Activated naive CD4-positive, alpha-beta T cell treated with anti-CD3 and anti-CD28 coated beads, Interleukin-2, amount 50 U/mL, for 16 hours (primary cell): ENCODE measurements at regions not wholly inside any gene's neighbourhood (a gene's known extent, or its start where the extent isn't known, plus 50 kb on each side); places are given as distances from the start of the nearest gene placed in this dataset.

ENCODE experiments used
- DNase-seq: peaks from one replicate; pipeline ENCODE4 v3.0.0-alpha.2; 2020

DNA sequence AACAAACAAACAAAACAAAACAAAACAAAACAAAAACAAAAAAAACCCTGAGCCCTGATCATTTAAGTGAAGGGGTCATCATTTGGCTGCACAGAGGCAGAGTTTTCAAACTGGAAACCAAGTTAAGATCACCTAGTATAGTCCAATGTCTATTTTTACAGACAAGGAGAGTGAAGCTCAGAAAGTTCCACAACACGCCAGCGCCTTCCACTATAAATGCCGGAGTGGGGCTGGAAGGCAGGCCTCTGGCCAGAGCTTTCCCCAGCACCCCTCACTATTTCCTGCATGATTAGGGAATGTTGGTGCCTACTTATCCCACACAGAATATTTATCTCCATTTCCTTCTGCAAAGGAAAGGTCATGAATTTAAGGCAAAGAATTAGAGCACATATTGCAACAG, 319.7 kb upstream of the WWC1 start:
- DNase-seq, result no peak

DNA sequence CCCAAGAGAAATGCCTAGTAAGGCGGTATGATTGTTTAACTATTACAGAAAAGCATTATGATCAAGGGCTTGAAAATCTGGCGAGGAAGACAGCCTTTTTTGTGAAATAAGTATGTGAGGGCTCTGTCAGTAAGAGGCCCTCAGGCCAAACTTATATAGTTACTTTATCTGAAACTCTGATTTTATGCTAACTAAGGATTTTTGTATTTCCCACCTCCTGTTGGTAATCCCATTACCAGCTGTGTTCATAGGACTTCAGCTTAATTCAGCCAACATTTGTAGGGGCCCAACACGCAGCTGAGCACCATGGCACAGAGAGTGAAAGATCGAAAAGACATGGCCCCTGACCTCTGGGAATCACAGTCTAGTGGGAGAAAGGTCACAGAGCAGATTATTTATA, 318.3 kb upstream of the WWC1 start:
- DNase-seq, result no peak

GRCh38 chr5:167984951-167985350, 306.5 kb upstream of the WWC1 start:
- no peak for DNase-seq

- DNase-seq, result no peak
Observed at GRCh38 chr5:167985373-167985772, 306.1 kb upstream of the WWC1 start.

DNA sequence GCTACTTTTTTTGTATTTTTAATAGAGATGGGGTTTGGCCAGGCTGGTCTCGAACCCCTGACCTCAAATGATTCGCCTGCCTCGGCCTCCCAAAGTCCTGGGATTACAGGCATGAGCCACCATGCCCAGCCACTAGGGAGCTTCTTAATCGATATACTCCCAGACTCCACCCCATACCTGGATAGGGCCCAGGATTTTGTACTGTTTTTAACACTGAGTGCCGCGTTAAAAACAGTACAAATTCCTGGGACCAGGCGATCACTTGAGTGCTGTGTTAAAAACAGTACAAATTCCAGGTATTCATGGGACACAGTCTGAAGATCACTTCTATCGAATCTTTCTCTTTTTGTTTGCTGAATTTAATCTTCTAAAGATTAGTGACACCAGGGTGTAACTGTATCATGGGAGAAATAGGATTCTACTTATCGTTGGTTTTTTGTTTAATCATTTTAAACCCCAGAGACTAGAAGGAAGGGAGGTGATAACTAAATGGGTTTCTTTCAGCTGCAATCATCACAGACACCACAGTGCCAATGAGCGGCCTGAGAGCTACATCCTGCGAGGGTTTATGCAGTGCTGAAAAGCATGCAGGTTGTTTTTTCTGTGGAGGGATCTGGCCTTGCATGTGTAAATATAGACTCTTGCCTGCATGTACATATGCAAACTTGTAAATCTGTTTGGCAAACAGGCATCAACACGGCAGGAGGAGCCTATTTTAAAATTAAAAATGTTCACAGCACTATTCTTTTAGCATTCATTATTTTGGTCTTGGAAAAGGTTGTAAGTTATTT, 303.8 kb upstream of the WWC1 start:
- DNase-seq, result no peak

DNA sequence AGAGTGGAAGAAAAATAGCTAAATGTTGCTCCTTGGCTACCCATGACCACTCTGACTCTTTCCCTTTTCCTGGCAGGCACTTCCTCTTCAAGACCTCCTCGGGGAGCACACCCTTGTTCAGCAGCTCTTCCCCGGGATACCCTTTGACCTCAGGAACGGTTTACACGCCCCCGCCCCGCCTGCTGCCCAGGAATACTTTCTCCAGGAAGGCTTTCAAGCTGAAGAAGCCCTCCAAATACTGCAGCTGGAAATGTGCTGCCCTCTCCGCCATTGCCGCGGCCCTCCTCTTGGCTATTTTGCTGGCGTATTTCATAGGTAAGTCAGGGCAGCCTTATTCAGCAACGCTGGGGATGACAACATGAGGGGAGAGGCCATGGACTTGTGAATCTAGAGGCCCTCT, 298.6 kb upstream of the WWC1 start:
- DNase-seq, result no peak

DNA sequence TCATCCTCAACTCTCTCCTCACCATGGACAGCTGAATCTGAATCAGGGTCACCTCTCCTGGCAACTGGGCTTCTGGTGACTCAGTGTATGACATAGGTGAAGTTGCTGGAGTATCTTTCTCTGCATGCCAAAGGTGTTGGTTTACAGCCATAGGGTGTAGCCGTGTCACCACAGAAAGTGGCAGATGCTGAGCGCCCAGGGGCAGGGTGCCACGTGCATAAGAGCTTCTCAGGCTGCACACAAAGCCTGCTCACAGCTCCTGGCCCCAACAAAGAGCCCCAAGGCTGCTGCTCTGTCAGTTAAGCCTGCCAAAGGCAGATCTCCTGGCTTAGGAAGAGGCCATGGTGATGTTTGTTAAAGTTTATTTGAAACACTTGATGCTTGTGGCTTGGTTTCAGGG, 297.7 kb upstream of the WWC1 start:
- no peak for DNase-seq

DNA sequence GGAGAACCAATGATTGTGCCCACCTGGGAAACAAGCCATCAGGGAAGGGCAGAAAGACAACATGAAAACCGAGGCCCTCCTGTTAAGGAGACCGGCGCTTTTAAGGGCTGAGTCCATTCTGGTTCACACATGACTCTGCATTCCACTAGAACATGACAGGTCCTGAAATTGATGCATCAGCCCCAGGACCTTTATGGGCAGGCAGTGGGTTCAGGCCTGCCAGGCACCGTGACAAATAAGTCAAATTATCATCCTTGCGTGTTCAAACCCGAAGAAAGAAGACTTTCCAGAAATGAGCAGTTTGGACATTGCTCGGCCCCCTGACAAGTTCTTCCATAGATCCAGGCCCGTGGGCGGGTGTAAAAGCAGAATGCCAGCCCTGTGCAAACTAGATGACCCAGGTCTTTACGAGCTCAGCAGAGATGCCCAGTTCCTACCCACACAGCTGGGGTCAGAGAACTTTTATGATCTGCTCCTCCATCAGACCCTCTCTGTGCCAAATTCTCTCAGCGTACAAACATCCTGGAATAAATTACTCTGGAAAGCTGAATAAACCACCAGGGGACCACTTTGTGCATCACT, 295.5 kb upstream of the WWC1 start:
- DNase-seq, result no peak

DNA sequence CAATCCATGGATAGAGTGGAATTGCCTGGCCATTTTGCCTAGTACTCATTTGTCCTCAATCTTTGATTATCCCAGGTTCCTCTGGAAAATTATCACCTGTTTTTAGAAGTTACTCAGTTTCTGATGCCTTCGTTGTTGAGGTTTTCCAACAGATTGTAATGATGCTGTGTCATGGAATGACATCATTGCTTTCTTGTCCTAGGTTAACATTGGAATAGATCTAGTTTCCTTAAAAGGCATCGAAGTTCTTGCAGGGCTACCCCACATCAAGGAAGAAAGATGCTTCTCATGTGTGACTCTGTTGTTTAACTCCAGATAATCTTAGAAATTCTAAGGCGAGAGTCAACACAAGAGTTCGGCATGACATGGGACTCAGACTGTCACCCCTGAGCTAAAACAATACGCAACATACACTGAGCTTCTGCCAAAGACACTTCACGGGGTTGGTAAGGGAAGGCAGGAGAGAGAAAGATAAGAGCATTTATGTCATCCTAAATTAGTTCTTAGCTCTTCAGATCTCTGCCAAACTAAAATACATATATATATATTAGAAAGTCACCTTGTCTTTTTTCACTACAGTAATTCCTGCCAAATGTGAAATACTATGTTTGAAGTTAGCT, 293.2 kb upstream of the WWC1 start:
- no peak for DNase-seq

DNA sequence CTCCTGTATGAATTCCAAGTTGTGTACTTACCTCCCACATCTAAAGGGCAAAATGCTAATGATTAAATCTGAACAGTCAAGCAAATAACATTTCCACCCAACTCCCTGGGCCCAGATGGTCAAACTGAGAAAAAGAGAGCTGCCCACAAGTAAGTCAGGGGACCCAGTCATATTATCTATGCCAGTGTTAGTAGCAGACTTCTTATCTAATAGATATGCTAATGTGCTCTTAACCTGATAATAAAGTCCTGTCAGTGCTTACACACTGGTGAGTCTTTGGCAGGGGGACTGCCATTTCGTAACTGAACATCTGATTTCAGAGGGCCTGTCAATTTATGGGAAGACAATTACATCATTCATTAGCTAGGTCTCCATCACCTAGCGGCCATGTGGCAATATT, 292.3 kb upstream of the WWC1 start:
- DNase-seq, result no peak

DNA sequence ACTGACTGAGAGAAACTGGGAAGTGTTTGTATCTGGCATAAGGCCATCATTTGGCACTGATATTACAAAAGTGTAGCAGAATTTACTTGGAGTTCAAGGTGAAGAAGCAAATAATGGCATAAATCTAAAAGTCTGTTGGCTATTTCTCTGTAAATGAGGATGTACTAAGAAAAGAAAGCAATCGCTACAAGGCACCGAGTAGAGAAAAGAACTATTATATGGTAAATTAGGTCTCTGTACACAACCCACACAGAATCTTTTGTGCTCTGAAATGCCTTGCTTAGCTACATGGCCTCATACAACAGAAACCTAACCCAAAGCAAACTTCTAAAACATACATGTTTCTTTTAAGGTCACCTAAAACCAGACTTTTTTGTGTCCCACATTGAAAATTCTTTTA, 290.1 kb upstream of the WWC1 start:
- DNase-seq, result no peak

DNA sequence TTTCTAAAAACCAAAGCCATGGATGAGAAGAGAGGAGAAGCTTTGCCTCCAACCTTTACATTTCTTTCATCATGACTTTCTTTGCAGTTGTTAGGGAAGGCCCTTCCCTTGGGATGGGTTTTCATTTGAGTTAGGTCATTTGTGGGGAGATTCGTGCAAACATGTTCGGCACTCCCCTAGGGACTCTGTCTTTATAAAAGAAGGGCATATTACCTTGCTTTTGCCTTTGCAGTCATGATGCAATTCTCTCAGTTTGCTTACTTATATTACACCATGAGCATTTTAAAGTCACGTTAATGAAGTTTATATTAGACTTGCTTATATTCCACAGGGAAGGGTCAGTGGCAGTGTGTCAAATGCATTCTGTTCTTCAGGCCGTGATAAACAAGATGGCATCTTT, 289.3 kb upstream of the WWC1 start:
- no peak for DNase-seq

GRCh38 chr5:168005093-168005492, 286.4 kb upstream of the WWC1 start:
- no peak for DNase-seq

DNA sequence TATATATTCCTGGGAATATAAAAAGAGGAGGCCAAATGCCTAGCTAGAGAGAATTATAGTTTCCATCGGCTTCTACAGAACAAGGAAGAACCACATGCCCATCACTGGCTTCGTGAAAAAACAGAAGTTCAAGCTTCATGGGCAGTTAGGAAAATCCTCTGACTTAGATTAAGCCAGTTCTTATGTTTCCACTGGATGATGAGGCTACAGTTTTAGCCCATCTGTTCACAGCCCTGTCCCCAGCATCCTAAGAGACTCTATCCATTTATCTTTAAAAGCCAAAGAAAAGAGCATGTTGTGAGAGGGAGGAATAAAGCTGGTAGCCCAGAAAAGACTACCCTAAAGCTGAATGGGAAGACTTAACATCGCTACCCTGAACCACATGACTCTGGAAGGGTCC, 285.5 kb upstream of the WWC1 start:
- DNase-seq, result no peak

DNA sequence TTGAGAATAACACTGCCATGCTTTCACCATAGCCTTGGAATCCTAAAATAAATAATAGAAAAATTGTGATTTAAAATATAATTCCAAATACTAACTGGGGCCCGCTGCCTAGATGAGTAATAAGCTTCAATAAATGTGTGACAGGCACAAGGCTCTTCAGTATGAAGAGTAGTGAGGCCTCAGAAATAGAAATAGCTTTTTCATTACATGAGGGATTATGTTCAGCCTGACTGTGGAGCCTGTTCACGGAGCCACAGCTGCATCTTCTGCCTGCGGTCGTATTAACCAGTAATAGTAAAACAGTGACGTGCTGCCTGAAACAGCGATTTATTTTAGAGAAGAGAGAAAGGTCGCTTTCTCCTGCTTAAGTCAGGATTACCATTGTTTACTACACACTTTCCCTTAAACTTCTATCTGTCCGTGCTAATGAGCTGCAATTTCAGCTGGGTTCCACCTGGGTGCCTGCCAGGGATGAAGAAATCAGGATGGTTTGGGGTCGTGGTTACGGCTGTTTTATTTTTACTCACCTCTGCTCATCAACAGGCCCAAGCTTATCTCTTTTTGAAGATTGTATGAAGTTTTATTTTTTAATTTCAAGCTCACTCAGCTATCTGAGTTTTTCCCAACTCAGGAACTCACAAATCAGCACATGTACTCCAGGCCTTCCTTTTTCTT, 284.9 kb upstream of the WWC1 start:
- no peak for DNase-seq

- no peak for DNase-seq
Observed at GRCh38 chr5:168007286-168007685, 284.2 kb upstream of the WWC1 start.

- no peak for DNase-seq
Observed at GRCh38 chr5:168008555-168008954, 282.9 kb upstream of the WWC1 start.

- DNase-seq, result no peak
Observed at GRCh38 chr5:168011096-168011495, 280.3 kb upstream of the WWC1 start.

- no peak for DNase-seq
Observed at GRCh38 chr5:168012006-168012405, 279.4 kb upstream of the WWC1 start.

GRCh38 chr5:168013546-168013945, 277.9 kb upstream of the WWC1 start:
- DNase-seq, result no peak

DNA sequence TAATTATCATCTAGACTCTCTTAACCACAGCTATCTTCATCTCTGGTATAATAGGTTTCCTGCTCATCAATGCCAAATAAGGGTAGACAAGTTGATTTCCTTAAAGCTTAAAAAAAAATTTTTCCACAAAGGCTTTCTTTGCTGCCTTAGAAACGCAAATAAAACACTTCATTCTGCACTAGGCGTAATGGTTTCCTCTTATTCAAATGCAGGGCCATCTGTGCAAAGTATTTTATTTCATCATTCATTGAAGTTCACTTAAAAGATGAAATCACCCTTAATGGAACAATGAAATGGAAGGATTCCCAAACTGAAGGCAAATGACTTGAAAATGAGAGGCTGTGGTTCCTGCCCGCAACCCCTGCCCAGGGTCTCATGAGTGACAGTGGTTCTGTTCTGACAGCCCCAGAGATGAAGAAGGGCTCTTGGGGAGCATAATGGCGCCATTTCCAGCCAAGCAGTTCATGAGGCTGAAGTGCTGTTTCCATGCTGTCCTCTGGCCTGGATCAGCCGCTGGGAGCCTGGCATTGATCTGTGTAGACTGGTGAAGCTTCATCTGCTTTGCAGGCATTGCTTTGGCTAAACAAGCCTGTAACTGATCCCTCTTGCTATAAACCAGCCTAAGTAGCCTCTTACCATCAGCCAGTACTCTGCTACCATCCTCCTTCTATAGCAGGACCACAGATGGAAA, 276.9 kb upstream of the WWC1 start:
- DNase-seq, result no peak

DNA sequence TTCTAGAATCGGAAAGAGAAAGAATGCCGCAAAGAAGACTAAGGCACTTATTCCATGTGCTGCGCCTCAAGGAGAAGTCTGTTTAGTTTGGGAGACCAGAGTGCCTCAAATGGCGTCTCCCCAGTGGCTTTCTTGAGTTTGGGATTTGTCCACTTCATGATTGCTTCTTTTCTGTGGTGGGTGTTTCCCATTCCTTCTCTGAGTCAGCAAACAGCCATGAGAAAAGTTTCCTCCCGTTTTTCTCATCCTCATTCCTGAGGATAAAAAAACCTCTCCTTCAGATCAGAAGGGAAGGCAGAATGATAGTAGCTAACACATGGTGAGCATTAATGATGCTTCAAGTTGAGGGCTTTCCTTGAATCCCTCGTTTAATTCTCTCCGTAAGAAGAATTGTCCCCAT, 275.9 kb upstream of the WWC1 start:
- no peak for DNase-seq

DNA sequence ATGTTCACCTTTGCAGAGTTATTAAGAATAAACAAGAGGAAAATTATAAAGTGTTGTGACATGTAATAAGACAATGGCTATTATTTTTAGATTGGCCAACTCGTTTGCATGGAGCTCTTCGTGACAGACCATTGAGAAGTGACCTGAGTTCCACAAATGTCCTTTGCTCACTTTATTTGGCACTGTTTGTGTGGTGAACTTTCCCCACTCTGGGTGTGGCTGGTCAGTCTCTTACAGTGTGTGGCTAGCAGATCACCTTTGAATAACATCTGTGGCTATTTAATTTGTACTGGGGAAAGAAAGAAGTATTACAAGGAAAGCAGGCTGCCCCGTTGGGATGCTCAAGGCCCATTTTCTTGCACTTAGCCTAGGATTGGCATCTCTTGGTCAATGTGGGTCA, 274.1 kb upstream of the WWC1 start:
- no peak for DNase-seq
